Putamen (tissue), 1 donor: ENCODE measurements at regions not wholly inside any gene's neighbourhood (a gene's known extent, or its start where the extent isn't known, plus 50 kb on each side); places are given as distances from the start of the nearest gene placed in this dataset.
"Not testable (repeated sequence)": the region's sequence is repeated elsewhere in the genome, so short reads cannot be mapped to it uniquely, and the experiment has no call there.

Experiments
- DNase-seq: peaks from one replicate; pipeline ENCODE4 v3.0.0-alpha.2; 2016; ENCODE audit warnings: low spot score

DNA sequence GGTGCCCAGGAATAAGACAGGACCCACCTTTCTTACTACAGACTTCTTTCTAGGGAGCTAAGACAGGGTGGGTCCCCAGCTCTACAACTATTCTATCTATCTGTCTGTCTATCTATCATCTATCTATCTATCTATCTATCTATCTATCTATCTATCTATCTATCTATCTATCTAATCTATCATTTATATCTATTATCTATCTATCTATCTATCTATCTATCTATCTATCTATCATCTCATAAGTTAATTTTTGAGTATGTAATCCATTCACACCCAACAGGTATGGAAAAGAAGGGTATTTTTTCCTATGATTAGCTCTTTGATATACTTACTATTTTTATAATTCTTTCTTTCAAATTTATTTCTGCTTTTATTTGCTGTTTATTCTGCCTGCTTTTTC lies 55.9 kb downstream of the BAMBI start:
- DNase-seq, result no peak

DNA sequence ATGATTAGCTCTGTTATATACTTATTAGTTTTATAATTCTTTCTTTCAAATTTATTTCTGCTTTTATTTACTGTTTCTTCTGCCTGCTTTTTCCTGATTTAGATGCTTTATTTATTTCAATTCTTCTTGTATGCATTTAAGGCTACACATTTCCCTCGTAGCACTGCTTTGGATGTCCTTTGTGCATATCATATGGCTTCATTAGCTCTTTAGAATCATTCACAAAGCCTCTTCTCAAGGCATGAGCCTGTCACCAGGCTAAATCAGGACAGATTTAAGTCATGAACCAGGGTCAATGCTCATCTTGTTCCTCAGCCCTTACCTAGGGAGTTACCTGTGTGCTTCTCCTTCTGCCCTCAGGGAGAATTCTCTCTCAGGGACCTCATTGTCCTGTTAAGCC lies 56.3 kb downstream of the BAMBI start:
- DNase-seq, result no peak

DNA sequence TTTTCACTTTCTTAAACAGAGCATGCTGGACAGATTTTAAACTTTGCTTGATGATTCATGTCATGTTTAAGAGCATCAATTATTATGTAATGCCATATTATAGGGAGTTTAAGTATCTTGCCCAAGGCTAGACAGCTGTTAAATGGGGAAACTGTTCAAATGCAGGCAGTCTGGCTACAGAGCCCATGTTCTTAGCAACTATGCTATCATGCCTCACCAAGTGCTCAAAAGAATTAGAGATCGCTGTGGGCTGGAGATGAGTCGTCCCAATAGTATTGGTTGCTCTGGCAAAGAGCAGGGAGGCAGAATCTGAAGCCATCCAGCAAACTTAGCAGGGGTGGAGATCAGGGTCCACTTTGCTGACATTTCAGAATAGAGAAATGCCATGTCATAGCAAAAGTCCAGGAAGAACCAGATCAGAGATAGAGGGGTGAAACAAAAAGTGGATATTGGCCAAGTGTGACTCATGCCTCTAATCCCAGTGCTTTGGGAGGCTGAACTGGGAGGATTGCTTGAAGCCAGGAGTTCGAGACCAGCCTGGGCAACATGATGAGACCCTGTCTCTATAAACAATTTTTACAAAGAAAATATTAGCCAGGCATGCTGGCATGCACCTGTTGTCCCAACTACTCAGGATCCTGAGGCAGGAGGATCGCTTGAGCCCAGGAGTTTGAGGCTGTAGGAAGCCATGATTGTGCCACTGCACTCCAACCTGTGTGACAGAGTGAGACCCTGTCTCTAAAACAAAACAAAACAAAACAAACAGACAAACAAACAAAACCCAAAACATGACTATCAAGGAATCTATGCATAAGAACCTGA lies 57.8 kb downstream of the BAMBI start:
- no peak for DNase-seq

DNA sequence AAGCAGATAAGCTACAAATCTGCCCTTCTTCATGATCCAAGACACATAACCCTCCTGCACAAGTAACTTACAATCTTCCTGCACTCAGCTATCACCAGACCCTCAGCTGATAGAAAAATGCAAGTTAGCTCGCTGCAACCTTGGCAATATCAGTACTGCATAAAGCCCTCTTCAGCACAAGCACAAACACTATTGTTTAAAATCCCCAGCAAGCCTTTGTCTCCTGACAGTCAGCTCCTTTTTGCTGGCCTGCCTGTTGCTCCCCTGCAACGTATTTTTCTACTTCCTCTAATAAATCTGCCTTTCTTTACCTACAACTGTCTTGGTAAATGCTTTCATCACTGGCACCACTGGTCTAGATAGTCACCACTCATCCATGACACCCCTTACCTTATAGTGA lies 59.8 kb downstream of the BAMBI start:
- no peak for DNase-seq

DNA sequence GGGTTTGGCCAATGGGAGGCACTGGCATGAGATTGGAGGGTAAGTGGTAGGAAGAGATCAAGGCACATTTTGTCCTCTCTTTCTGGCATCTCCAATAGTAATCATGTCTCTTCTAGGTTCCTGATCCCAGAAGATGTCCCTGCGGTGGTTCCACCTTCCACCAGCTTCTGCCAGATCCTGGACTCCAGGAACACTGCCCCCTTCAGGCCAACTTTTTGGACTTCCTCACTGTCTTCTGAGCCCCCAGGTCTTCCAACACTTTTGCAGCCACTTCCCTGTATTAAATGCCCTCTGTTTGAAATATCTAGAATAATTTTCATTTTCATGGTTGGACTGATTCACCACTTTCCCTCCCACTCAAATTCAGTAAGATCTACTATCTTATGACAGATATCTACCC lies 60.9 kb downstream of the BAMBI start:
- DNase-seq, result no peak

DNA sequence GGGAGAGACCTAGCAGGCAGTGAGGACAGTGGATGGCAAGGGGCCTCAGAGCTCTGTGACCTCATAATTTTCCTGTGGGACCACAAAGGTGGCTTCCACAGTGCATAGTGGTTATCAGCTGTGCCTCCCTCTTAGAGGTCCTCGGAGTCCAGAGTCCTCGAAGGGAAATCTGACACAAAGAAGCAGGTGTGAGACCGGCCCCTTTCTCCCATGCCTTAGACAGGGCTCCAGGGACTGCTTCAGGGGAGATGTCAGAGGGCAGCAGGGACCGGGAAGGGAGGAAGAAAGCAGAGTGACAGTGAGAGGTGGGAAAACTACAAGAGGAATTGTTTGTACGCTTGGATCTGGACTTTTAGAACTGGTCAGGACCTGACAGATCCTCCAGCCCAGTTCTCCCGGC lies 66.3 kb downstream of the BAMBI start:
- DNase-seq, result no peak

DNA sequence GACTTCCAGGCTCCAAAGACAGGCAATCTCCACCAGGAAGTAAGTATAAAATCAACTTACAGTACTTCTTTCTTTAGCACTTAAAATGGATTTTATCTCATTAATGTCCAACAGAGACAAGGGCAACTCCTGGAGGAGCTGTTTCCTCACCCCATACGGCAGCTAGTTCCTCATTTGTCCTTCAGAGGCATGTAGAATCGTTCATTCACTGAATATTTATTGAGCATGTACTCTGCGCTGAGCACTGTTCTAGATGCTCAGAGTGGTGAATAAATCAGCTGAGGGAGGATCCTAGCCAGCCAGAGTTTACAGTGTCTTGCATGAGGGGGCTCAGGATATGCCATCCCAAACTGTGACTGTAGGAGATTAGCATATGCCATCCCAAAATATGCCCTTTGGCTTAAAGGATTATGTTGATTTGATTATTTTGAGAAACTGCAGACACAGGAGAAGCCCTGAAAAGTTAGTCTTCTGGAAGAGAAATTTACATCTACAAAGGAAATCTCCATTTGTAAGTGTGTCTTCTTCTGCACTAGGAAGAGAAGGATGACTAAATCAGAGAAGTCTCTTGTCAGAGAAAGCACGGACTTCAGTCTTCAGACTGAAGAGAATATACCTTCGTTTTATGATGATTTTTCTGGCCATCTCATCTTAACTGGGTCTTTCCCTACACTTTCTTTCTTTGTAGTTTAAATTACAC lies 66.9 kb downstream of the BAMBI start:
- no peak for DNase-seq

DNA sequence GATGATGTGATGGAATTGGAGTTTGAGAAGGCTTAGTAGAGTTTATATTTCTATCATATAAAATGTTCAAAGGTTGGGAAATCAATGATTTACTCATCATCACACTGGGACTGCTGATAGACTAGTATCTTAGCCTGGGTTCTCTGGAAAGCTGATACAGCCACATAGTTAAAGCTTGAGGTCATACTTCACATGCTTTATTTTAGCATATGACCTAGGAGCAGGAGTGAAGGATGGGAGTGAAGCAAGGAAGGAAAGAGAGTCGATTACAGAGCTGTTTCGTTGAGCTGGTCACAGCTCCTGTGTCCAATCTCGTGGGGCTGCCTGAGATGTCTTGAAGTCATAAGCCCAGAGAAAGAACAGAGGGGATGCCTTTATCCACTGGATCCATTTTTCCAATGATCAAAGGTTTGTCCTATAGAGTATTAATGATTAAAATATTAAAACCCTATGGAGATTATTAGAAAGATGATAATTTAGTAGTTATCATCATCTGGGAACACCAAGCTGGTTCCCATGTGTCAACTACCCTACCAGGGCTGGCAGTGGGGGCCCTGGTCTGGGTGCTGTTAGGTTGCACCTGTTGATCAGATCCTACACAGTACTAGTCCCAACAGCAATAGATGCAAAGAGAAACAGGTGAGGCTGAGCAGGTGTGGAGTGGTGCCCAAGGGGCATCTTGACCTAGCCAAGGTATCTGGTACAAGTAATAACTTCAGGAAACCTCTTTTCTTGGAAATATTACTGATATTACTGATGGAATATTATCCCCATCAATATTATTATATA lies 77.8 kb downstream of the BAMBI start:
- DNase-seq, result no peak

DNA sequence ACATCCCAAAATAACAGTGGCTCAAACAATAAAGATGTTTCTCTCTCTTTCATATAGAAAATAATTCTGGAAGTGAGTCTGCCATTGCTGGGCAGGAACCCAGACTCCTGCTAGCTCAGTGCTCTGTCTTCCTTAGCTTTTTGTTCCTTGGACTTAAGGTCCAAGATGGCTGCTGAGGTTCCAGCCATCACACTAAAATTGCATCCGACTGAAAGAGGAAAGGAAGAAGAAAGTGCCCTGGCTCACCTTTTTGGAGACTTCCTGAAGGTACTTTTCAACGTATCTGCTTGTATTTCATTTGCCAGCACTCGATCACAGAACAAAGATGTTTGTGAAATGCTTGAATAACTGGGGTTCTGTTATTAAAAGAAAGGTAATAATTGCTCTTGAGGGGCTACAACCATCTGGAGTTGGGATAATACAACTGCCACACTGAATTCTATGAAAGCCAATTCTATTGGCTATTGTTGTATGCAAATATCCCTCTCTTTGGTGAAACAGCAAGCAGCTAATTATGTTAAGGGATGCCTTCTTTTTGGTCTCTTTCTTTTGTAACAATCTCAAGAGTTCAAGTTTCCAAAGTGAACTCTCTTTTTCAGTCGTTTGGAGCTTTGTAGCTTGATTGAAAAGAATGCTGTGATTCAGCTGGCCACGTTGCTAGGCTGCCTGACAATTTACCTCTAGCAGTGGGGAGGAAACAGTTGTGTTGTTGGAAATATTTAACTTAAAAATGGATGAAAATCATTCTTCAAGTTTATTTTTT lies 83.9 kb downstream of the BAMBI start:
- DNase-seq, result no peak

DNA sequence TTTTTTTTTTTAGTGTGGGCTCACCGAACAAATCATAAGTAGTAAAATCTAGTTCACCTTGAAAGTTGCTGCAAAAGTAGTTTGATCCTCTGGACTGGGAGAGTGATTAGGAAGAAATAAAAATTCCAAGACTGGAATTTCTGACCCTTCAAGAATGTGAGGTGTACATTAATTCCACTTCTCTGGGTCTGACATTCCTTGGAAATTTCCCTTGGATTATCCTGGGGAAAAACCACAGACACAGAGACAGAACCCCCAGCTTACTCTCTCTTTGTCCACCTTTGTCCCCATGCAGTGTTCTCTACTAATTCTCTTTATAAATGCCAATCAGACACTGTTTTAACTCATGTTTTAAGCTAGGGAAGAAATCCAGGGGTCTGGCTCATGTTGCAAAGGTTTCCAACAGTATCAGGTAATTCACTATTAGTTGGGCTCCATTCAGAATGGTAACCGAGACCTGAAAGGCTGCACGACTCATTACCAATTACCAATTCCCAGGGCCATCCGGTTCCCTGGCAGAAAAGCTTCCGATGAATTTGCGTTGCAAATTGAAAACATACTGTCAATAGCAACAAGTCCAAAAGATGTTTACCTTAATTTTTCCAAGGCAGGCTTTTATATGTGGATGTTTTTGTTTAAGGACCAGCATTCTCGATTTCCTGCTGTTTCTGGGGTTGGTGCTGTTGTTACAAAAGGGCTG lies 86.3 kb downstream of the BAMBI start:
- no peak for DNase-seq

DNA sequence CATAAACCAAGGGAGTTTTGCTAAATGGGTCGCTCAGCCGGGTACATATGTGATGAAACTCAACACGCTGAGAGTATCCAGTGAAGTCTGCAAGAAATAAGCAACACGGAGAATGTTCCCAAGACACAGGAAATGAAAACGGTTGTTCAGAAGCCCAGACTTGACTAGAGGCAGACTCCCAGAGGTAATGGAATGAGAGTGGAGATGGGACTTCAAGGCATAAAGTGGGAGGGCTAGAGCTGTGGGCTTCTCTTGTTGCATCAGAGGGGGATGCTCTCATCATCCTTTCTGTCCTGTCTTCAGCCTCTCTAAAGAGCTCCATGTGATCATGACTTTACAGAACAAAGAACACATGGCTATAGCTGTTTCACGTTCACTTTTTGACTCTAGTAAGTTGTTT lies 88.3 kb downstream of the BAMBI start:
- DNase-seq, result no peak

DNA sequence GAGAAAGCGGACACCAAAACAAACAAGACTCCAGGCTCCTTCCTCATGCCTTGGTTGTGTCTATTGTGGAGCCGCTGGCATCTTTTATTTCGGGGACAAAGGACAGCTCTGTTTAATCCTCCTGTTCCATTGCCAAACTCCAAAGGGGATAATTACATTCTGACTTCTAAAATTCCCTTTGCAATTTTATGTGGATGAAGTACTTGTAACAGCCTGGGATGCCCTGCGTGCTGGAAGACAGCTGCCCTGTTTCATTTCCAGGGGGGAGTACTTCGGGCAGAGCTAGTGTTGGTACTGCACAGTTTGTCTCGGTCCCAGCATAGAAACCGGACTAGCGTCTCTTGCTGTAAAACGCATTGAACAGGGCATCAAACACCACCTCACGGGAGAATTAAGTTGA lies 90.9 kb downstream of the BAMBI start:
- DNase-seq, result peak; percentile 70

DNA sequence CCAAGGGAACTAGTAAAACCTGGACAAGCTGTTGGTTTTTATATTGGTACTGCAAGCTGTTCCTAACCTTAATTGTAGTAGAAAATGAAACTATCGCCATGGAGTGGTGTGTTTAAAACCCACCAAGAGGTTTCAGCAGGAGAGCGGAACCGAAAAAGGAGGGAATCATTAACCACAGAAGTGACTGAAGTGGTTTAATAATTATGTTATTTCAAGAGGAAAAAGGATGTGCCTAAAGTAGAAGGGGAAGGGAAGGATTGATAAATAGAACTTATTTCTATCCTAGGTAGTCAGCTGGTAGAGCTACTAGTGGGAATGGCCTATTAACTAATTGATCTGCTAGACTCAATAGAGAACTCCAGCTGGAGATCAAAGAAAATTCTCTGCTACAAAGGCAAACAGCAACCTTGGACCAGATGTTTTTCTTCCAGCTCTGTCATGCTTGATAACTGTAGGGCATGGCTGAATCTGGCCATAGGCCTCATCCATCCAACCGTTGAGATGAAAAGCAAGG lies 91.8 kb downstream of the BAMBI start:
- no peak for DNase-seq

DNA sequence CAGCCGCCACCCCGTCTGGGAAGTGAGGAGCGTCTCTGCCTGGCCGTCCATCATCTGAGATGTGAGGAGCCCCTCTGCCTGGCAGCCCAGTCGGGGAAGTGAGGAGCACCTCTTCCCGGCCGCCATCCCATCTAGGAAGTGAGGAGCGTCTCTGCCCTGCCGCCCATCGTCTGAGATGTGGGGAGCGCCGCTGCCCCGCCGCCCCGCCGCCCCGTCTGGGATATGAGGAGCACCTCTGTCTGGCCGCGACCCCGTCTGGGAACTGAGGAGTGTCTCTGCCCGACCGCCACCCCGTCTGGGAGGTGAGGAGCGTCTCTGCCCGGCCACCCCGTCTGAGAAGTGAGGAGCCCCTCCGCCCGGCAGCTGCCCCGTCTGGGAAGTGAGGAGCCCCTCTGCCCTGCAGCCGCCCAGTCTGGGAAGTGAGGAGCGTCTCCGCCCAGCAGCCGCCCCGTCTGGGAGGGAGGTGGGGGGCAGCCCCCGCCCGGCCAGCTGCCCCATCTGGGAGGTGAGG lies 94.3 kb downstream of the BAMBI start:
- DNase-seq, result not testable (repeated sequence)

DNA sequence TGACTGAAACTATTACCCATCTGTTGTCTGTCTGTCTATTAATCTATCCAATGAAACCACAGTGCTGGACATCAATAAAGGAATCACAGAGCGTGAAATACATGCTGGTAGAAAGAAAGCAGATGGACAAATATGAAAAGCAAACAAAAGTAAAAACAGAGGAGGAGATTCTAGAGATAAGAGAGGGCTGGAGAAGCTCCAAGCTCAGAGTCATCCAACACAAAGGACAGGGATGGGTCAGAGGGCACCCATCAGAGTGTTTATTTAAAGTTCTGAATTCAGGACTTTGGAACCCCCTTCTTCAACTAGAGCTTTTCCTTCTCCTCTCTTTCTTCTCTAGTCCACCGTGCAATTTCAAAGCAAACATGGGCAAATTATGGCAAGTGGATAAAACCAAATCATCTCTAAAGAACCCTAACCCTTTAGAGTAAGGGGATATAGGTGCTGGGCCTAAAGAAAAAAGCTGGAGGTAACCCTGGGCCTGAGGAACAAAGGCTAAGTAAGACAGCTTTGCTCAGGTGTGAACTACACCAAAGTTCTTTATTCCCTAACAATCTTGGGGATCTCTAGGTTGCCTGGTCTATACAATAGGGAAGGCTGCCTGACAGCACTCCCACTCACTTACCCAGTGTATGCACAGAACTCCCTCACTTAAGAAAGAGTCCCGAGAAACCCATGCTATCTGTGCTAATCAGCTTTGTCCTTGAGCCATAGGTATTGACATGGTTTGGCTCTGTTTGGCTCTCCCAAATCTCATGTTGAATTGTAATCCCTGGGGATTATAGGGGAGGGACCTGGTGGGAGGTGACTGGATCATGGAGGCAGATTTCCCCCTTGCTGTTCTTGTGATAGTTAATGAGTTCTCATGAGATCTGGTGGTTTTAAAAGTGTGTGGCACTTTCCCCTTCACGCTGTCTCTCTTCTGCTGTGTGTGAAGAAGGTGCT lies 97.0 kb downstream of the BAMBI start:
- no peak for DNase-seq

DNA sequence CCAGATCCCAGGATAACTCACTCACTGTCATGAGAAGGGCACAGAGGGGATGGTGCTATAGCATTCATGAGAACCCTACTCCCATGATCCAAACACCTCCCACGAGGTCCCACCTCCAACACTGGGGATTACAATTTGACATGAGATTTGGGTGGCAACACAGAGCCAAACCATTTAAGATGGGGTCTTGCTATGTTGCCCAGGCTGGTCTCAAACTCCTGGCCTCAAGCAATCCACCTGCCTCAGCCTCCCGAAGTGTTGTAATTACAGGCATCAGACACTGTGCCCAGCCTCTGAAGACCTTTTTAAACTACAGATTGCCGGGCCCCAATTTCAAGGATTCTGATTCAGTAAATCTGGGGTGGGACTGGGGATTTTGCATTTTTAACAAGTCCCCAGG lies 98.5 kb downstream of the BAMBI start:
- DNase-seq, result no peak

DNA sequence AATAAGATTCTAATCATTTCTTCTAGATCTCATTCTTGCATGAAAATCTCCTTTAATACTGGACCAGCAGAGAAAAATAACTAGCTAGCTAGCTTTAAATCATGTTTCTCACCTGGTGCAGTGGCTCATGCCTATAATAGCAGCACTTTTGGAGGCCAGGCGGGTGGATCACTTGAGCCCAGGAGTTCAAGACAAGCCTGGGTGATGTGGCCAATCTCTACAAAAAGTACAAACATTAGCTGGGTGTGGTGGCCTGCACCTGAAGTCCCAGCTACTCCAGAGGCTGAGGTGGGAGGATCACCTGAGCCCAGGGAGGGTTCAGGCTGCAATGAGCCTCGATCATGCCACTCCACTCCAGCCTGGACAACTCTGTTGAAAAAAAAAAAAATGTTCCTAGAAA lies 99.2 kb downstream of the BAMBI start:
- no peak for DNase-seq

DNA sequence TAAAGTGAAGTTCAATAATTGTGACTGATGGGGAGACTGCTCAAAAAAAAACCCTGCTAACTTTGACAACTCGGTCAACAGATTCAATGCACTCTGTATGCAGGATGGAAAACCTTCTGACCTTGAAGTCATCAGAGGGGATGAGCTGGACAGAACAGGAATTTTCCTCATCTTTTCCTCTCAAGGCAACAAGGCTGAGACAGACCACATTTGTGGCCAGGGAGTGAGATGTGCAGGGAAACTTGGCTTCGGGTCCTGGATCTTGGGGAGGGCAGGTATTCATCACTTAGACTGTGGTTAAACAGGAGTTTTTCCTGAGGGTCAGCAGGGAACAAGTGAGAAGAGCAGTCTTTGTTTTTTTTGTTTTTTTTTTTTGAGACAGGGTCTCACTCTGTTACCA lies 100.6 kb downstream of the BAMBI start:
- no peak for DNase-seq

DNA sequence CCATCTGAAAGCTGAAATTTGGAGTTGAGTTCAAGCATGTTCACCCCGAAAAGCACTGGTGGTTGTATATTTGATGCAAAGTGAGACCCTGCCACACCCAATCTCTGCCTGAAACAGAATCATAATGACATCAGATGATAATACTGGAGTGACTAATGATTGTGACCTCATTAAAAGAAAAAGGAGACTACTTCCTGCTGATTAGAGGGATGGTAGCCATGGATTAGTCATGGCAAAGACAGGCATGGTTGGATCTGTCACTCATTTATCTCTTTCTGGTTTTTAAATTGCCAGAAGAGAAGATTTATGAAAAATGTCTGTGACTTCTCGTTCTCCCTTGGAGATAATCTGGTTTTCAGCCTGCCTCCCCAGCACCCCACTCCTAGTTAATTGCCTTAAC lies 101.2 kb downstream of the BAMBI start:
- DNase-seq, result no peak

DNA sequence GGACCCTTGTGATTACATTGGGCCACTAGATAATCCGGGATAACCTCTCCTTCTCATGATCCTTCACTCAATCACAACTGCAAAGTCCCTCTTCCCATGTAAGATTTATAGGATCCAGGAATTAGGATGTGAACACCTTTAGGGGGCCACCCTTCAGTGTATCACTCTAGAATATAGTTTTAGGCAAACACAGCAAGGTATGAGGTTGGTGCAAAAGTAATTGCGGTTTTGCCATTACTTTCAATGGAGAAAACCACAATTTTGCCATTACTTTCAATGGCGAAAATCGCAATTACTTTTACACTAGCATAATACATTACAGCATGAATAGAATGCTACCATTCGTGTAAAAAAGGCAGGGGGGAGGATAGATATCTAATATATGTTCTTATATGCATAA lies 104.0 kb downstream of the BAMBI start:
- no peak for DNase-seq
